SK-N-SH treated with all-trans-retinoic acid at 6 μM for 48 hours (cell line): ENCODE measurements at regions not wholly inside any gene's neighbourhood (a gene's known extent, or its start where the extent isn't known, plus 50 kb on each side); places are given as distances from the start of the nearest gene placed in this dataset.

ENCODE experiments used
- ATAC-seq: fragments of 200-7000 bp; cut with Tn5 transposase; 3 replicates; pipeline ENCODE4 v1.9.1; 2020; ENCODE audit warnings: mild to moderate bottlenecking, moderate library complexity
- ARNTL ChIP-seq: fragments of 450-650 bp; formaldehyde crosslinking; IDR thresholded peaks from 2 replicates; pipeline ENCODE4 v1.5.0; 2020; ENCODE audit warnings: low read depth, mild to moderate bottlenecking, moderate library complexity, borderline replicate concordance
- BACH2 ChIP-seq: fragments of 250-450 bp; sonication (Bioruptor Pico); IDR thresholded peaks from 2 replicates; pipeline ENCODE4 v1.9.0; 2021; ENCODE audit warnings: mild to moderate bottlenecking, borderline replicate concordance
- CSDC2 ChIP-seq: fragments of 250-450 bp; sonication (Bioruptor Pico); IDR thresholded peaks from 2 replicates; pipeline ENCODE4 v1.5.0; 2020; ENCODE audit warnings: mild to moderate bottlenecking, moderate library complexity
- GLIS3 ChIP-seq: fragments of 250-450 bp; sonication (Bioruptor Pico); IDR thresholded peaks from 2 replicates; pipeline ENCODE4 v1.5.0; 2020; ENCODE audit warnings: mild to moderate bottlenecking, moderate library complexity
- ISL1 ChIP-seq: fragments of 250-450 bp; sonication (Bioruptor Pico); IDR thresholded peaks from 2 replicates; pipeline ENCODE4 v2.1.2; 2022; ENCODE audit warnings: mild to moderate bottlenecking, moderate library complexity
- OSR1 ChIP-seq: fragments of 250-450 bp; sonication (Bioruptor Pico); IDR thresholded peaks from 2 replicates; pipeline ENCODE4 v1.8.0; 2022; ENCODE audit warnings: moderate library complexity, mild to moderate bottlenecking, inconsistent platforms
- POU6F1 ChIP-seq: fragments of 250-450 bp; sonication (Bioruptor Pico); IDR thresholded peaks from 2 replicates; pipeline ENCODE4 v1.8.0; 2021; ENCODE audit warnings: low read depth, mild to moderate bottlenecking, moderate library complexity, borderline replicate concordance
- SNAI2 ChIP-seq: fragments of 250-450 bp; sonication (Bioruptor Pico); IDR thresholded peaks from 2 replicates; pipeline ENCODE4 v1.5.0; 2020; ENCODE audit warnings: mild to moderate bottlenecking, moderate library complexity
- TOX ChIP-seq: fragments of 250-450 bp; sonication (Bioruptor Pico); IDR thresholded peaks from 2 replicates; pipeline ENCODE4 v1.8.0; 2021; ENCODE audit warnings: mild to moderate bottlenecking, moderate library complexity, borderline replicate concordance
- ZFP30 ChIP-seq: fragments of 450-650 bp; formaldehyde crosslinking; IDR thresholded peaks from 2 replicates; pipeline ENCODE4 v1.5.0; 2022; ENCODE audit warnings: mild to moderate bottlenecking, moderate library complexity
- TF ChIP-seq, protein P1 (sequence below): fragments of 250-450 bp; sonication (Bioruptor Pico); IDR thresholded peaks from 2 replicates; pipeline ENCODE4 v1.5.0; 2020; ENCODE audit warnings: mild to moderate bottlenecking, moderate library complexity
- TF ChIP-seq, protein P2 (sequence below): fragments of 250-450 bp; sonication (Bioruptor Pico); IDR thresholded peaks from 2 replicates; pipeline ENCODE4 v1.5.1; 2020; ENCODE audit warnings: low read depth, mild to moderate bottlenecking, moderate library complexity
- TF ChIP-seq, protein P3 (sequence below): fragments of 250-450 bp; sonication (Bioruptor Pico); IDR thresholded peaks from 2 replicates; pipeline ENCODE4 v1.5.1; 2021; ENCODE audit warnings: mild to moderate bottlenecking, moderate library complexity
- TF ChIP-seq, protein P4 (sequence below): fragments of 250-450 bp; sonication (Bioruptor Pico); IDR thresholded peaks from 2 replicates; pipeline ENCODE4 v1.8.0; 2020; ENCODE audit warnings: mild to moderate bottlenecking, moderate library complexity, borderline replicate concordance

GRCh38 chr21:38039841-38040240 is 123.6 kb upstream of the KCNJ6 start:
- no peak for ATAC-seq
- no peak for TF ChIP-seq ZFP30
- TF ChIP-seq TOX: no peak
- no peak for TF ChIP-seq ISL1
- TF ChIP-seq, protein P1, sequence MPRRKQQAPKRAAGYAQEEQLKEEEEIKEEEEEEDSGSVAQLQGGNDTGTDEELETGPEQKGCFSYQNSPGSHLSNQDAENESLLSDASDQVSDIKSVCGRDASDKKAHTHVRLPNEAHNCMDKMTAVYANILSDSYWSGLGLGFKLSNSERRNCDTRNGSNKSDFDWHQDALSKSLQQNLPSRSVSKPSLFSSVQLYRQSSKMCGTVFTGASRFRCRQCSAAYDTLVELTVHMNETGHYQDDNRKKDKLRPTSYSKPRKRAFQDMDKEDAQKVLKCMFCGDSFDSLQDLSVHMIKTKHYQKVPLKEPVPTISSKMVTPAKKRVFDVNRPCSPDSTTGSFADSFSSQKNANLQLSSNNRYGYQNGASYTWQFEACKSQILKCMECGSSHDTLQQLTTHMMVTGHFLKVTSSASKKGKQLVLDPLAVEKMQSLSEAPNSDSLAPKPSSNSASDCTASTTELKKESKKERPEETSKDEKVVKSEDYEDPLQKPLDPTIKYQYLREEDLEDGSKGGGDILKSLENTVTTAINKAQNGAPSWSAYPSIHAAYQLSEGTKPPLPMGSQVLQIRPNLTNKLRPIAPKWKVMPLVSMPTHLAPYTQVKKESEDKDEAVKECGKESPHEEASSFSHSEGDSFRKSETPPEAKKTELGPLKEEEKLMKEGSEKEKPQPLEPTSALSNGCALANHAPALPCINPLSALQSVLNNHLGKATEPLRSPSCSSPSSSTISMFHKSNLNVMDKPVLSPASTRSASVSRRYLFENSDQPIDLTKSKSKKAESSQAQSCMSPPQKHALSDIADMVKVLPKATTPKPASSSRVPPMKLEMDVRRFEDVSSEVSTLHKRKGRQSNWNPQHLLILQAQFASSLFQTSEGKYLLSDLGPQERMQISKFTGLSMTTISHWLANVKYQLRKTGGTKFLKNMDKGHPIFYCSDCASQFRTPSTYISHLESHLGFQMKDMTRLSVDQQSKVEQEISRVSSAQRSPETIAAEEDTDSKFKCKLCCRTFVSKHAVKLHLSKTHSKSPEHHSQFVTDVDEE (CRISPR knock-in tag): no peak
- TF ChIP-seq, protein P2, sequence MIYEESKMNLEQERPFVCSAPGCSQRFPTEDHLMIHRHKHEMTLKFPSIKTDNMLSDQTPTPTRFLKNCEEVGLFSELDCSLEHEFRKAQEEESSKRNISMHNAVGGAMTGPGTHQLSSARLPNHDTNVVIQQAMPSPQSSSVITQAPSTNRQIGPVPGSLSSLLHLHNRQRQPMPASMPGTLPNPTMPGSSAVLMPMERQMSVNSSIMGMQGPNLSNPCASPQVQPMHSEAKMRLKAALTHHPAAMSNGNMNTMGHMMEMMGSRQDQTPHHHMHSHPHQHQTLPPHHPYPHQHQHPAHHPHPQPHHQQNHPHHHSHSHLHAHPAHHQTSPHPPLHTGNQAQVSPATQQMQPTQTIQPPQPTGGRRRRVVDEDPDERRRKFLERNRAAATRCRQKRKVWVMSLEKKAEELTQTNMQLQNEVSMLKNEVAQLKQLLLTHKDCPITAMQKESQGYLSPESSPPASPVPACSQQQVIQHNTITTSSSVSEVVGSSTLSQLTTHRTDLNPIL: no peak
- TF ChIP-seq, protein P3, sequence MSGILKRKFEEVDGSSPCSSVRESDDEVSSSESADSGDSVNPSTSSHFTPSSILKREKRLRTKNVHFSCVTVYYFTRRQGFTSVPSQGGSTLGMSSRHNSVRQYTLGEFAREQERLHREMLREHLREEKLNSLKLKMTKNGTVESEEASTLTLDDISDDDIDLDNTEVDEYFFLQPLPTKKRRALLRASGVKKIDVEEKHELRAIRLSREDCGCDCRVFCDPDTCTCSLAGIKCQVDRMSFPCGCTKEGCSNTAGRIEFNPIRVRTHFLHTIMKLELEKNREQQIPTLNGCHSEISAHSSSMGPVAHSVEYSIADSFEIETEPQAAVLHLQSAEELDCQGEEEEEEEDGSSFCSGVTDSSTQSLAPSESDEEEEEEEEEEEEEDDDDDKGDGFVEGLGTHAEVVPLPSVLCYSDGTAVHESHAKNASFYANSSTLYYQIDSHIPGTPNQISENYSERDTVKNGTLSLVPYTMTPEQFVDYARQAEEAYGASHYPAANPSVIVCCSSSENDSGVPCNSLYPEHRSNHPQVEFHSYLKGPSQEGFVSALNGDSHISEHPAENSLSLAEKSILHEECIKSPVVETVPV (CRISPR knock-in tag): no peak
- no peak for TF ChIP-seq POU6F1 (CRISPR knock-in tag)

DNA sequence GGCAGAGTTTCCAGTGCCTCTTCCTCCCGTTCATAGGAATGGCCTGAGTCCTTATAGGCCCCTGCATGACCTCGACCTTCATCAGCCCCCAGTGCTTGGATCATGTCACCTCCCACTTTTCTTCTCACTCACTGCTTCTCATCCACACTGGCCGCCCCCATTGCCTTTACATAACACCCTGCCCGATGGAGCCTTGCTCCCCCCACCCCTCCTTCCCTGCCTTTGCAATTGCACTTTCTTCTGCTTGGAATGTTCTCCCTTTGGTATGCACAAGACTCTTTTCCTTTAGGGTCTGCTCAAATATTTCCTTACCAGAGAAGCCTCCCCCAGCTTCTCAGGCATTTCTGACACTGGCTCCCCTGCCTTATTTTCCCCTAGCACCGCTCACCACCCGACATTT is 125.2 kb upstream of the KCNJ6 start:
- no peak for TF ChIP-seq OSR1 (CRISPR knock-in tag)
- TF ChIP-seq, protein P1 (CRISPR knock-in tag): no peak
- TF ChIP-seq ISL1: no peak
- TF ChIP-seq, protein P3 (CRISPR knock-in tag): no peak
- no peak for TF ChIP-seq SNAI2 (CRISPR knock-in tag)
- TF ChIP-seq GLIS3 (CRISPR knock-in tag): no peak
- ATAC-seq: no peak

- ATAC-seq: no peak
- TF ChIP-seq OSR1 (CRISPR knock-in tag) (no peak), ARNTL (CRISPR knock-in tag) (no peak)
- TF ChIP-seq, all 23 proteins: peak for 0
Observed at GRCh38 chr21:38042246-38042645, 126.0 kb upstream of the KCNJ6 start.

GRCh38 chr21:38048167-38048566 is 131.9 kb upstream of the KCNJ6 start:
- ATAC-seq: no peak
- TF ChIP-seq, protein P4, sequence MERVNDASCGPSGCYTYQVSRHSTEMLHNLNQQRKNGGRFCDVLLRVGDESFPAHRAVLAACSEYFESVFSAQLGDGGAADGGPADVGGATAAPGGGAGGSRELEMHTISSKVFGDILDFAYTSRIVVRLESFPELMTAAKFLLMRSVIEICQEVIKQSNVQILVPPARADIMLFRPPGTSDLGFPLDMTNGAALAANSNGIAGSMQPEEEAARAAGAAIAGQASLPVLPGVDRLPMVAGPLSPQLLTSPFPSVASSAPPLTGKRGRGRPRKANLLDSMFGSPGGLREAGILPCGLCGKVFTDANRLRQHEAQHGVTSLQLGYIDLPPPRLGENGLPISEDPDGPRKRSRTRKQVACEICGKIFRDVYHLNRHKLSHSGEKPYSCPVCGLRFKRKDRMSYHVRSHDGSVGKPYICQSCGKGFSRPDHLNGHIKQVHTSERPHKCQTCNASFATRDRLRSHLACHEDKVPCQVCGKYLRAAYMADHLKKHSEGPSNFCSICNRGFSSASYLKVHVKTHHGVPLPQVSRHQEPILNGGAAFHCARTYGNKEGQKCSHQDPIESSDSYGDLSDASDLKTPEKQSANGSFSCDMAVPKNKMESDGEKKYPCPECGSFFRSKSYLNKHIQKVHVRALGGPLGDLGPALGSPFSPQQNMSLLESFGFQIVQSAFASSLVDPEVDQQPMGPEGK (CRISPR knock-in tag): no peak
- TF ChIP-seq ARNTL (CRISPR knock-in tag) (no peak), GLIS3 (CRISPR knock-in tag) (no peak), CSDC2 (CRISPR knock-in tag) (no peak), BACH2 (CRISPR knock-in tag) (no peak)
- TF ChIP-seq, protein P3 (CRISPR knock-in tag): no peak
